K562 (cell line): ENCODE measurements at regions not wholly inside any gene's neighbourhood (a gene's known extent, or its start where the extent isn't known, plus 50 kb on each side); places are given as distances from the start of the nearest gene placed in this dataset.
A peak's percentile ranks its signal among the peaks of the same experiment; 100 is the strongest.

Experiments used
- ATAC-seq: fragments of 200-7000 bp; cut with Tn5 transposase; 3 replicates; pipeline ENCODE4 v1.9.1; 2020; ENCODE audit warnings: moderate library complexity
- BruUV-seq: library from RNA; stranded (reverse); fragments of 400-500 nt; replicated peaks from 2 replicates; lab custom pipeline; 2021; lab: Mats Ljungman, UMichigan
- CTCF ChIA-PET: fragments of 300-600 bp; formaldehyde crosslinking; extraction: SDS; loops from one replicate; lab custom pipeline; 2021; ENCODE audit warnings: low intra/inter-chr PET ratio; lab: Yijun Ruan, JAX
- POLR2A ChIA-PET: fragments of 300-600, 350-650 bp; sonication (Branson Sonifier 250); formaldehyde crosslinking; extraction: SDS; loops from one replicate; lab custom pipeline; 2021; ENCODE audit warnings: antibody characterized with exemption, inconsistent platforms; lab: Yijun Ruan, JAX
- DNase-seq, 4 experiments: peaks; one replicate each; pipeline versions ENCODE4 v3.0.0 to v3.0.0-alpha.2; 2011 to 2018; ENCODE audit warnings: low spot score in 3 of 4, mixed read lengths in 3 of 4; ENCODE audit errors: extremely low read depth in 1 of 4
- FAIRE-seq: peaks from 2 replicates; lab custom pipeline; 2011; peaks lifted over from hg19 to GRCh38; lab: Jason Lieb, UNC
- H2AFZ ChIP-seq: 2 replicates; pipeline ENCODE4 v1.6.0; 2011; ENCODE audit warnings: low read depth, low read length, control low read depth, inconsistent platforms
- H3K27ac ChIP-seq: fragments of 200-600 bp; 3 replicates; pipeline ENCODE4 v1.8.0; 2011; ENCODE audit warnings: low read depth, mild to moderate bottlenecking, control low read depth, inconsistent platforms, low read length, moderate library complexity, mixed read lengths; ENCODE audit errors: extremely low read depth
- H3K27me3 ChIP-seq, 2 experiments: fragments of 300-600 bp in 1 of 2; 2 replicates in 1 of 2; 3 replicates in 1 of 2; pipeline versions ENCODE4 v1.6.0 to v1.8.0; 2011; ENCODE audit warnings: inconsistent platforms in 2 of 2, low read length in 2 of 2, mild to moderate bottlenecking in 1 of 2, mixed read lengths in 1 of 2, moderate library complexity in 1 of 2; ENCODE audit not compliant: control insufficient read depth in 2 of 2, insufficient read depth in 2 of 2
- H3K36me3 ChIP-seq: fragments of 300-600 bp; 3 replicates; pipeline ENCODE4 v1.8.0; 2011; ENCODE audit warnings: mild to moderate bottlenecking, low read length, inconsistent platforms; ENCODE audit not compliant: control insufficient read depth, insufficient read depth
- H3K4me1 ChIP-seq, 2 experiments: fragments of 200-600 bp in 1 of 2; replicated peaks in 1 of 2; 2 replicates in 1 of 2; 3 replicates in 1 of 2; pipeline versions ENCODE4 v1.5.1 to v1.8.0; 2011; ENCODE audit warnings: inconsistent platforms in 2 of 2, low read length in 2 of 2, mild to moderate bottlenecking in 1 of 2, mixed read lengths in 1 of 2, moderate library complexity in 1 of 2; ENCODE audit not compliant: control insufficient read depth in 2 of 2, insufficient read depth in 2 of 2
- H3K4me2 ChIP-seq: 2 replicates; pipeline ENCODE4 v1.6.1; 2011; ENCODE audit warnings: low read length, control low read depth, inconsistent platforms, mixed read lengths; ENCODE audit not compliant: insufficient read depth
- H3K4me3 ChIP-seq: fragments of 200-600 bp; sonication (generic), shearing (Covaris generic); 2 replicates; pipeline ENCODE4 v1.5.1; 2016; ENCODE audit warnings: control low read depth, inconsistent platforms
- H3K79me2 ChIP-seq: fragments of 200-600 bp; 3 replicates; pipeline ENCODE4 v1.8.0; 2011; ENCODE audit warnings: low read length, inconsistent platforms; ENCODE audit not compliant: control insufficient read depth, insufficient read depth
- H3K9ac ChIP-seq, 2 experiments: 2 replicates each; pipeline versions ENCODE4 v1.6.0 to v1.6.1; 2011; ENCODE audit warnings: low read depth in 2 of 2, low read length in 2 of 2, control low read depth in 1 of 2, inconsistent platforms in 1 of 2, mild to moderate bottlenecking in 1 of 2, mixed read lengths in 1 of 2; ENCODE audit not compliant: insufficient read depth in 1 of 2
- H3K9me1 ChIP-seq: one replicate; pipeline ENCODE4 v1.6.0; 2011; ENCODE audit warnings: inconsistent platforms, mild to moderate bottlenecking, low read length, moderate library complexity; ENCODE audit not compliant: control insufficient read depth, insufficient read depth
- H3K9me3 ChIP-seq: replicated peaks from 2 replicates; pipeline ENCODE4 v1.5.1; 2011; ENCODE audit warnings: low read depth, low read length, inconsistent platforms; ENCODE audit not compliant: control insufficient read depth, insufficient read depth
- H4K20me1 ChIP-seq: replicated peaks from 2 replicates; pipeline ENCODE4 v1.6.1; 2011; ENCODE audit warnings: low read length, inconsistent platforms, mixed read lengths; ENCODE audit not compliant: control insufficient read depth, insufficient read depth
- ARID2 ChIP-seq: fragments of 450-650 bp; IDR thresholded peaks from 2 replicates; pipeline ENCODE4 v1.6.1; 2017; ENCODE audit warnings: antibody characterized with exemption, mild to moderate bottlenecking
- KLF10 ChIP-seq: fragments of 250-450 bp; sonication (Bioruptor Pico); IDR thresholded peaks from 2 replicates; pipeline ENCODE4 v1.6.1; 2021; ENCODE audit warnings: matching md5 sums
- MAFG ChIP-seq: fragments of 450-650 bp; conservative IDR thresholded peaks from 2 replicates; pipeline ENCODE4 v1.6.1; 2016; ENCODE audit warnings: missing genetic modification characterization, missing compliant biosample characterization
- MAFK ChIP-seq: IDR thresholded peaks from 2 replicates; pipeline ENCODE4 v1.6.1; 2011; ENCODE audit warnings: low read length, improper control_type of control experiment
- MTA3 ChIP-seq: fragments of 450-650 bp; formaldehyde crosslinking; IDR thresholded peaks from 2 replicates; pipeline ENCODE4 v1.6.1; 2017; ENCODE audit warnings: mild to moderate bottlenecking, borderline replicate concordance
- NR2C2 ChIP-seq, 2 experiments: fragments of 200-800 bp in 1 of 2; sonication (Bioruptor generic) in 1 of 2; sonication (generic) in 1 of 2; formaldehyde crosslinking in 1 of 2; IDR thresholded peaks; 2 replicates each; pipeline versions ENCODE4 v1.6.1 to v1.8.0; 2016 to 2022; ENCODE audit warnings: mild to moderate bottlenecking in 1 of 2, missing compliant biosample characterization in 1 of 2, missing genetic modification characterization in 1 of 2, missing genetic modification reagents in 1 of 2
- POLR3G ChIP-seq: IDR thresholded peaks from 2 replicates; pipeline ENCODE4 v1.6.1; 2011; ENCODE audit not compliant: insufficient read length, insufficient replicate concordance; ENCODE audit errors: extremely low read depth
- SNIP1 ChIP-seq: fragments of 450-650 bp; IDR thresholded peaks from 2 replicates; pipeline ENCODE4 v1.7.1; 2017; ENCODE audit warnings: low read depth, mild to moderate bottlenecking
- ZNF165 ChIP-seq: fragments of 250-450 bp; sonication (Bioruptor Pico); IDR thresholded peaks from 2 replicates; pipeline ENCODE4 v1.4.0; 2020; ENCODE audit warnings: borderline replicate concordance
- ZNF3 ChIP-seq: fragments of 250-450 bp; sonication (Bioruptor Pico); IDR thresholded peaks from 2 replicates; pipeline ENCODE4 v1.5.0; 2021; ENCODE audit warnings: mild to moderate bottlenecking, moderate library complexity
- WGBS: fragments of 100-300 bp; shearing (Covaris generic); methylation state at CpG from one replicate; pipeline ENCODE4 v1.1.6; 2016; ENCODE audit warnings: low coverage, mixed read lengths; ENCODE audit not compliant: insufficient coverage; ENCODE audit errors: missing lambda C conversion rate; 5-methylcytosine and 5-hydroxymethylcytosine counted together
- in situ Hi-C: fragments of 300-500 bp; cut with MboI; formaldehyde crosslinking; loops from 4 replicates; pipeline ENCODE4 v1.15.0; 2018; ENCODE audit warnings: inconsistent platforms, mixed read lengths
- intact Hi-C: fragments of 100-400 bp; cut with micrococcal nuclease; formaldehyde crosslinking; loops from 2 replicates; pipeline ENCODE4 v1.14.2; 2022
- TF ChIP-seq, protein P1 (sequence below): fragments of 450-650 bp; formaldehyde crosslinking; IDR thresholded peaks from 2 replicates; pipeline ENCODE4 v1.4.0; 2020; ENCODE audit warnings: mild to moderate bottlenecking, mixed read lengths
- TF ChIP-seq, protein P2 (sequence below): fragments of 450-650 bp; IDR thresholded peaks from 2 replicates; pipeline ENCODE4 v1.6.1; 2017; ENCODE audit warnings: antibody characterized with exemption, mild to moderate bottlenecking
- TF ChIP-seq, protein P3 (sequence below), 2 experiments: IDR thresholded peaks in 1 of 2; conservative IDR thresholded peaks in 1 of 2; 2 replicates each; pipeline ENCODE4 v1.6.1; 2016; ENCODE audit warnings: low read depth in 2 of 2, mild to moderate bottlenecking in 1 of 2, missing compliant biosample characterization in 1 of 2, missing genetic modification characterization in 1 of 2, moderate library complexity in 1 of 2

DNA sequence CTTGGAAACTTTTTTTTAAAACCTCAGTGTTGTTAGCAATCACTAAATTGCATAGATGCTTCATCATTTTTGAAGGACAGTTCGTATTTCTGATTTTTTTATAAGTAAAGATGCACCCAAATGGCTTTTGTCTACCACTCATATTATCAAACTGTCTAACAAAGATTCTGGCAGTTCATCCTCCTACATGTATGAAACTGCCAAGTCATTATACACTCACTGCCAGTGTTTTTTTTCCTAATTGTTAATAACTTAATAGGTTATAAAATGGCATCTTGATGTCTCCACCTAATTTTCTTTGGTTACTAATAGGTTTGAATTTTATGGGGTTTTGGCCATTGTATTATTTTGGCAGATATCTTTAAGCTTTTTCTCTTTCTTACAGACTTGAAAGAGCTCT is 77.0 kb downstream of the HTR5A start (continued):
- peak; percentile 40; the same call in 1 of the 2 replicates for TF ChIP-seq MAFK
- TF ChIP-seq NR2C2 (CRISPR knock-in tag; IDR thresholded peaks at IDR 0.05) = no peak
- no peak for TF ChIP-seq NR2C2 (tag; IDR thresholded peaks at IDR 0.05)
- TF ChIP-seq, protein P1, sequence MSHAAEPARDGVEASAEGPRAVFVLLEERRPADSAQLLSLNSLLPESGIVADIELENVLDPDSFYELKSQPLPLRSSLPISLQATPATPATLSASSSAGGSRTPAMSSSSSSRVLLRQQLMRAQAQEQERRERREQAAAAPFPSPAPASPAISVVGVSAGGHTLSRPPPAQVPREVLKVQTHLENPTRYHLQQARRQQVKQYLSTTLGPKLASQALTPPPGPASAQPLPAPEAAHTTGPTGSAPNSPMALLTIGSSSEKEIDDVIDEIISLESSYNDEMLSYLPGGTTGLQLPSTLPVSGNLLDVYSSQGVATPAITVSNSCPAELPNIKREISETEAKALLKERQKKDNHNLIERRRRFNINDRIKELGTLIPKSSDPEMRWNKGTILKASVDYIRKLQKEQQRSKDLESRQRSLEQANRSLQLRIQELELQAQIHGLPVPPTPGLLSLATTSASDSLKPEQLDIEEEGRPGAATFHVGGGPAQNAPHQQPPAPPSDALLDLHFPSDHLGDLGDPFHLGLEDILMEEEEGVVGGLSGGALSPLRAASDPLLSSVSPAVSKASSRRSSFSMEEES (CRISPR knock-in tag) = no peak
- peak; percentile 77 for TF ChIP-seq MAFG (tag)
- TF ChIP-seq, all 486 proteins: peak for 8

DNA sequence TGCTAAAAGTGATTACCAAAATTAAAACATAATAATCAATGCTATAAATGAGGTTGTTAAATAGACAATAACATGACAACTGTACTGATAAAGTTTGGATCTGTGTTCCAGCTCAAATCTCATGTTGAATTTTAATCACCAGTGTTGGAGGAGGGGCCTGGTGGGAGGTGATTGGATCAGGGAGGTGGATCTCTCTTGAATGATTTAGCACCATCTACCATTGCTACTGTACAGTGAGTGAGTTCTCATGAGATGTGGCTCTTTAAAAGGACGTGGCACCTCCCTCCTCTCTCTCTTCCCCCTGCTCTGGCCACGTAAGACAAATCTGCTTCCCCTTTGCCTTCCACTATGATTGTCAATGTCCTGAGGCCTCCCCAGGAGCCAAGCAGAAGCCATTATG is 77.5 kb downstream of the HTR5A start:
- no peaks in the 10 kb centered on the region for H3K9me1 ChIP-seq
- peaks cover 13 to 32% of the 10 kb centered on the region in 2 experiments; a peak in 4 of 5 replicates for H3K27me3 ChIP-seq
- H3K4me2 ChIP-seq = no peak overlapping the region
- DNase-seq (no peak), ATAC-seq (peak; percentile 59), FAIRE-seq (no peak)
- no peak overlapping the region for H3K4me3 ChIP-seq
- no peaks in the 10 kb centered on the region for H3K79me2 ChIP-seq
- H3K9ac ChIP-seq = no peak overlapping the region
- no TSS peak for BruUV-seq
- no peak overlapping the region for H2AFZ ChIP-seq
- H3K4me1 ChIP-seq = no peaks in the 10 kb centered on the region
- H4K20me1 ChIP-seq = no peaks in the 10 kb centered on the region
- no peaks in the 10 kb centered on the region for H3K9me3 ChIP-seq
- no peak overlapping the region for H3K27ac ChIP-seq
- H3K36me3 ChIP-seq = no peaks in the 10 kb centered on the region
- intact Hi-C loops (no loop called here), in situ Hi-C loops (no loop called here)
- WGBS = 0% methylated on average over 2 of the region's 2 CpGs
- POLR2A ChIA-PET = interaction anchor here (0.8 kb wide), 1 partner anchor 219 kb away, joined by 3 read pairs; no protein-coding TSS in a partner anchor
- CTCF ChIA-PET = no interaction called here
- TF ChIP-seq ZNF165 (CRISPR knock-in tag) (no peak), MTA3 (no peak), KLF10 (CRISPR knock-in tag) (no peak), POLR3G (no peak), ZNF3 (CRISPR knock-in tag) (no peak), ARID2 (no peak), SNIP1 (no peak)
- TF ChIP-seq, protein P2, sequence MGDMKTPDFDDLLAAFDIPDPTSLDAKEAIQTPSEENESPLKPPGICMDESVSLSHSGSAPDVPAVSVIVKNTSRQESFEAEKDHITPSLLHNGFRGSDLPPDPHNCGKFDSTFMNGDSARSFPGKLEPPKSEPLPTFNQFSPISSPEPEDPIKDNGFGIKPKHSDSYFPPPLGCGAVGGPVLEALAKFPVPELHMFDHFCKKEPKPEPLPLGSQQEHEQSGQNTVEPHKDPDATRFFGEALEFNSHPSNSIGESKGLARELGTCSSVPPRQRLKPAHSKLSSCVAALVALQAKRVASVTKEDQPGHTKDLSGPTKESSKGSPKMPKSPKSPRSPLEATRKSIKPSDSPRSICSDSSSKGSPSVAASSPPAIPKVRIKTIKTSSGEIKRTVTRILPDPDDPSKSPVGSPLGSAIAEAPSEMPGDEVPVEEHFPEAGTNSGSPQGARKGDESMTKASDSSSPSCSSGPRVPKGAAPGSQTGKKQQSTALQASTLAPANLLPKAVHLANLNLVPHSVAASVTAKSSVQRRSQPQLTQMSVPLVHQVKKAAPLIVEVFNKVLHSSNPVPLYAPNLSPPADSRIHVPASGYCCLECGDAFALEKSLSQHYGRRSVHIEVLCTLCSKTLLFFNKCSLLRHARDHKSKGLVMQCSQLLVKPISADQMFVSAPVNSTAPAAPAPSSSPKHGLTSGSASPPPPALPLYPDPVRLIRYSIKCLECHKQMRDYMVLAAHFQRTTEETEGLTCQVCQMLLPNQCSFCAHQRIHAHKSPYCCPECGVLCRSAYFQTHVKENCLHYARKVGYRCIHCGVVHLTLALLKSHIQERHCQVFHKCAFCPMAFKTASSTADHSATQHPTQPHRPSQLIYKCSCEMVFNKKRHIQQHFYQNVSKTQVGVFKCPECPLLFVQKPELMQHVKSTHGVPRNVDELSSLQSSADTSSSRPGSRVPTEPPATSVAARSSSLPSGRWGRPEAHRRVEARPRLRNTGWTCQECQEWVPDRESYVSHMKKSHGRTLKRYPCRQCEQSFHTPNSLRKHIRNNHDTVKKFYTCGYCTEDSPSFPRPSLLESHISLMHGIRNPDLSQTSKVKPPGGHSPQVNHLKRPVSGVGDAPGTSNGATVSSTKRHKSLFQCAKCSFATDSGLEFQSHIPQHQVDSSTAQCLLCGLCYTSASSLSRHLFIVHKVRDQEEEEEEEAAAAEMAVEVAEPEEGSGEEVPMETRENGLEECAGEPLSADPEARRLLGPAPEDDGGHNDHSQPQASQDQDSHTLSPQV = no peak
- TF ChIP-seq, protein P3, sequence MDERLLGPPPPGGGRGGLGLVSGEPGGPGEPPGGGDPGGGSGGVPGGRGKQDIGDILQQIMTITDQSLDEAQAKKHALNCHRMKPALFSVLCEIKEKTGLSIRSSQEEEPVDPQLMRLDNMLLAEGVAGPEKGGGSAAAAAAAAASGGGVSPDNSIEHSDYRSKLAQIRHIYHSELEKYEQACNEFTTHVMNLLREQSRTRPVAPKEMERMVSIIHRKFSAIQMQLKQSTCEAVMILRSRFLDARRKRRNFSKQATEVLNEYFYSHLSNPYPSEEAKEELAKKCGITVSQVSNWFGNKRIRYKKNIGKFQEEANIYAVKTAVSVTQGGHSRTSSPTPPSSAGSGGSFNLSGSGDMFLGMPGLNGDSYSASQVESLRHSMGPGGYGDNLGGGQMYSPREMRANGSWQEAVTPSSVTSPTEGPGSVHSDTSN (CRISPR knock-in tag; IDR thresholded peaks at IDR 0.05; ENCODE audit: low read depth) = no peak
- TF ChIP-seq, protein P3 (tag; conservative IDR thresholded peaks at IDR 0.05; ENCODE audit: low read depth) = no peak
